ENCODE measurements at regions not wholly inside any gene's neighbourhood (a gene's known extent, or its start where the extent isn't known, plus 50 kb on each side); places are given as distances from the start of the nearest gene placed in this dataset.

GRCh38 chr4:124322234-124323065 is 390.1 kb downstream of the ANKRD50 start:
- no peak for DNase-seq (ENCODE audit: low read depth)

- no peak for DNase-seq (ENCODE audit: low read depth)
These were observed 386.8 kb downstream of the ANKRD50 start for GRCh38 chr4:124325690-124326089.

GRCh38 chr4:124329134-124329533 is 383.4 kb downstream of the ANKRD50 start:
- no peak for DNase-seq (ENCODE audit: low read depth)

- no peak for DNase-seq (ENCODE audit: low read depth)
These were observed 382.5 kb downstream of the ANKRD50 start for GRCh38 chr4:124330045-124330444.

GRCh38 chr4:124331781-124332180 is 380.8 kb downstream of the ANKRD50 start:
- no peak for DNase-seq (ENCODE audit: low read depth)

GRCh38 chr4:124333466-124333865 is 379.1 kb downstream of the ANKRD50 start:
- no peak for DNase-seq (ENCODE audit: low read depth)

- no peak for DNase-seq (ENCODE audit: low read depth)
These were observed 378.4 kb downstream of the ANKRD50 start for GRCh38 chr4:124334119-124334518.

GRCh38 chr4:124337874-124338273 is 374.7 kb downstream of the ANKRD50 start:
- DNase-seq (ENCODE audit: low read depth), result no peak

- no peak for DNase-seq (ENCODE audit: low read depth)
These were observed 368.8 kb downstream of the ANKRD50 start for GRCh38 chr4:124343661-124344171.

- no peak for DNase-seq (ENCODE audit: low read depth)
These were observed 339.6 kb downstream of the ANKRD50 start for GRCh38 chr4:124372916-124373315.

GRCh38 chr4:124386163-124386562 is 326.4 kb downstream of the ANKRD50 start:
- DNase-seq (ENCODE audit: low read depth), result no peak

GRCh38 chr4:124386648-124387047 is 325.9 kb downstream of the ANKRD50 start:
- no peak for DNase-seq (ENCODE audit: low read depth)

- DNase-seq (ENCODE audit: low read depth), result no peak
These were observed 322.9 kb downstream of the ANKRD50 start for GRCh38 chr4:124389591-124389990.

- no peak for DNase-seq (ENCODE audit: low read depth)
These were observed 321.7 kb downstream of the ANKRD50 start for GRCh38 chr4:124390861-124391260.

- DNase-seq (ENCODE audit: low read depth), result no peak
These were observed 316.2 kb downstream of the ANKRD50 start for GRCh38 chr4:124396333-124396732.

GRCh38 chr4:124401606-124402005 is 310.9 kb downstream of the ANKRD50 start:
- no peak for DNase-seq (ENCODE audit: low read depth)

- DNase-seq (ENCODE audit: low read depth), result no peak
These were observed 303.5 kb downstream of the ANKRD50 start for GRCh38 chr4:124409044-124409443.

- DNase-seq (ENCODE audit: low read depth), result no peak
These were observed 298.1 kb downstream of the ANKRD50 start for GRCh38 chr4:124414276-124415040.

- no peak for DNase-seq (ENCODE audit: low read depth)
These were observed 297.4 kb downstream of the ANKRD50 start for GRCh38 chr4:124415146-124415545.

GRCh38 chr4:124417371-124417770 is 295.2 kb downstream of the ANKRD50 start:
- no peak for DNase-seq (ENCODE audit: low read depth)

- no peak for DNase-seq (ENCODE audit: low read depth)
These were observed 292.3 kb downstream of the ANKRD50 start for GRCh38 chr4:124420166-124420695.

- DNase-seq (ENCODE audit: low read depth), result no peak
These were observed 289.4 kb downstream of the ANKRD50 start for GRCh38 chr4:124423160-124423559.

GRCh38 chr4:124426279-124426678 is 286.3 kb downstream of the ANKRD50 start:
- DNase-seq (ENCODE audit: low read depth), result no peak
